GM19468 (cell line): ENCODE measurements at regions not wholly inside any gene's neighbourhood (a gene's known extent, or its start where the extent isn't known, plus 50 kb on each side); places are given as distances from the start of the nearest gene placed in this dataset.
A peak's percentile ranks its signal among the peaks of the same experiment; 100 is the strongest.

Source experiments
- ATAC-seq: cut with Tn5 transposase; IDR thresholded peaks from one replicate; pipeline ENCODE4 v1.9.1; 2021; ENCODE audit warnings: mild to moderate bottlenecking, moderate library complexity, moderate number of reproducible peaks; ENCODE audit not compliant: unreplicated experiment; ENCODE audit errors: extremely low read depth

- ATAC-seq: peak; percentile 76
Measured at GRCh38 chr13:97109841-97110492, 112.2 kb upstream of the MBNL2 start.

GRCh38 chr13:97110936-97111335, 111.2 kb upstream of the MBNL2 start:
- ATAC-seq: no peak

- ATAC-seq: no peak
Measured at GRCh38 chr13:97111756-97112155, 110.4 kb upstream of the MBNL2 start.

- no peak for ATAC-seq
Measured at GRCh38 chr13:97112446-97113152, 109.5 kb upstream of the MBNL2 start.

GRCh38 chr13:97113231-97114001, 108.7 kb upstream of the MBNL2 start:
- ATAC-seq: no peak

GRCh38 chr13:97114651-97115050, 107.5 kb upstream of the MBNL2 start:
- no peak for ATAC-seq

GRCh38 chr13:97116754-97117153, 105.4 kb upstream of the MBNL2 start:
- ATAC-seq: no peak

GRCh38 chr13:97117388-97117910, 104.7 kb upstream of the MBNL2 start:
- no peak for ATAC-seq

GRCh38 chr13:97119943-97120342, 102.2 kb upstream of the MBNL2 start:
- no peak for ATAC-seq

GRCh38 chr13:97120346-97120745, 101.8 kb upstream of the MBNL2 start:
- ATAC-seq: no peak

GRCh38 chr13:97120976-97121375, 101.2 kb upstream of the MBNL2 start:
- no peak for ATAC-seq

GRCh38 chr13:97121894-97122293, 100.2 kb upstream of the MBNL2 start:
- ATAC-seq: no peak

- no peak for ATAC-seq
Measured at GRCh38 chr13:97122381-97122996, 99.6 kb upstream of the MBNL2 start.

GRCh38 chr13:97124206-97124605, 97.9 kb upstream of the MBNL2 start:
- no peak for ATAC-seq

GRCh38 chr13:97124915-97125809, 97.0 kb upstream of the MBNL2 start:
- ATAC-seq: no peak

- peak; percentile 79 for ATAC-seq
Measured at GRCh38 chr13:97125810-97126738, 96.1 kb upstream of the MBNL2 start.

- ATAC-seq: no peak
Measured at GRCh38 chr13:97127842-97128241, 94.3 kb upstream of the MBNL2 start.

- ATAC-seq: no peak
Measured at GRCh38 chr13:97130190-97130589, 91.9 kb upstream of the MBNL2 start.

- no peak for ATAC-seq
Measured at GRCh38 chr13:97131447-97131846, 90.7 kb upstream of the MBNL2 start.
